ENCODE measurements at regions not wholly inside any gene's neighbourhood (a gene's known extent, or its start where the extent isn't known, plus 50 kb on each side); places are given as distances from the start of the nearest gene placed in this dataset.

DNA sequence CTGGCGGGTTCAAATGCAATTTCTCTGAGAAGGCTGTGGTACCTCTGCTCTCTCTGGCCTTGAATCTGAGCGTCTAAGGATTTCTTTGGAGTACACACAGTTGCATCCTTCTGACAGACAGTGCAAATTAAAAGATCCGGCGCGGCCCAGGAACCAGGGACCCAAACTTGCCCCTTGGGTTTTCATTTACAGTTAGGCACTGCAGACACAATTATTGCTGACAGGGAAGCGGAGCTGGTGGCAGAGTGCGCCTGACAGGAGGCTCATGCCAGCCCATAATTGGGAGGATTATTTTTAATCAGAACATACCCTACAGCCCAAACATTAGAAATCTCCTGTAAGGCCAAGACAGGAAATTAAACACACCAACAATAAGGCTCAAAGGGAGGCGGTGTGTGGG, 1023.4 kb upstream of the RBFOX1 start:
- Histone ChIP-seq H3K36me3 (ENCODE audit: control insufficient read depth in 1 of 2, insufficient read depth in 2 of 2, low read length in 2 of 2) (no peaks in the 10 kb centered on the region), H3K27ac (ENCODE audit: low read depth, low read length) (no peak overlapping the region), H3K4me1 (ENCODE audit: control insufficient read depth in 1 of 2, insufficient read depth in 2 of 2, low read length in 2 of 2) (no peaks in the 10 kb centered on the region), H3K27me3 (ENCODE audit: control insufficient read depth in 1 of 2, insufficient read depth in 2 of 2, low read length in 2 of 2) (no peaks in the 10 kb centered on the region), H3K9ac (ENCODE audit: low read depth in 1 of 2, low read length in 2 of 2) (no peak overlapping the region), H3K4me3 (ENCODE audit: low read depth in 1 of 2, low read length in 2 of 2) (no peak overlapping the region), H3K9me3 (ENCODE audit: control insufficient read depth in 1 of 2, low read length in 2 of 2) (no peaks in the 10 kb centered on the region)

DNA sequence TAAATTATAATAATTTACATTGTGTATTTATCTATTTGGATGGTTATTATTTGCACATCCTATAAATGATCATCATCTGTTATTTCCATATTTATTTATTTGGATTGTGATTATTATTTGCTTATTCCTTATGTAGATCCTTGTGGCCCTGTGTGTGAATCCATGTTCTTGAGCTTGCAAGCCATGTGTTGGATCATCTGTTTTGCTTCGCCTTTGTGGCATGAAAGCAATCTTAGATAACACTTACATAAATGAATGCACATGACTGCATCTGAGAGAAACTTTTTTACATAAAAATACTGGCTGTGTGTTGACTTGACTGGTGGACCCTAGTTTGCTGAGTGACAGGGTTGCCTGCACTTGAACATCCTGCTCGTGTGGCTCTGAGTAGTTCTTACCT, 1024.5 kb upstream of the RBFOX1 start:
- no peaks in the 10 kb centered on the region for H3K27me3 ChIP-seq (ENCODE audit: control insufficient read depth in 1 of 2, insufficient read depth in 2 of 2, low read length in 2 of 2)
- no peak overlapping the region for H3K4me3 ChIP-seq (ENCODE audit: low read depth in 1 of 2, low read length in 2 of 2)
- H3K9ac ChIP-seq (ENCODE audit: low read depth in 1 of 2, low read length in 2 of 2), result no peak overlapping the region
- no peaks in the 10 kb centered on the region for H3K9me3 ChIP-seq (ENCODE audit: control insufficient read depth in 1 of 2, low read length in 2 of 2)
- H3K27ac ChIP-seq (ENCODE audit: low read depth, low read length), result no peak overlapping the region
- H3K4me1 ChIP-seq (ENCODE audit: control insufficient read depth in 1 of 2, insufficient read depth in 2 of 2, low read length in 2 of 2), result no peaks in the 10 kb centered on the region
- no peaks in the 10 kb centered on the region for H3K36me3 ChIP-seq (ENCODE audit: control insufficient read depth in 1 of 2, insufficient read depth in 2 of 2, low read length in 2 of 2)

DNA sequence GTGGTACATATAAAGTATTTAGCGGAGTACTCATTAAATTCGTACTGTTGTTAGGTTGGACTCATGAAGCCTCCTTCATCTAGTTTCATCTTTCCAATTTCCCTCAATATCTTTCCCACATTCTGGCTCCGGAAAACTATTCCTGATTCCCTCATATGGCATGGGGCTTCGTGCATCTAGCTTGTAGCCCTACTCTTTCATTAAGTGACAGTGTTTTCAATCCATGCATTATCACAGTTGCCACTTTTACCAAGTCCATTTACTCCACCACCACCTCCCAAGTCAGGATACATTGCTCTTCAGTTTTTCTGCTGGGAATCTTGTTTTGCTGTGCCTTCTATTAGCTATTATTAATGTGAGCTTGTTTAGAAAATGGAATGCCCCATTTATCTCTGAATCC, 1032.1 kb upstream of the RBFOX1 start:
- Histone ChIP-seq H3K4me3 (ENCODE audit: low read depth in 1 of 2, low read length in 2 of 2) (no peak overlapping the region), H3K27me3 (ENCODE audit: control insufficient read depth in 1 of 2, insufficient read depth in 2 of 2, low read length in 2 of 2) (no peaks in the 10 kb centered on the region), H3K9ac (ENCODE audit: low read depth in 1 of 2, low read length in 2 of 2) (no peak overlapping the region), H3K27ac (ENCODE audit: low read depth, low read length) (no peak overlapping the region), H3K4me1 (ENCODE audit: control insufficient read depth in 1 of 2, insufficient read depth in 2 of 2, low read length in 2 of 2) (no peaks in the 10 kb centered on the region), H3K9me3 (ENCODE audit: control insufficient read depth in 1 of 2, low read length in 2 of 2) (peaks cover 0 to 11% of the 10 kb centered on the region in 2 donors), H3K36me3 (ENCODE audit: control insufficient read depth in 1 of 2, insufficient read depth in 2 of 2, low read length in 2 of 2) (no peaks in the 10 kb centered on the region)

DNA sequence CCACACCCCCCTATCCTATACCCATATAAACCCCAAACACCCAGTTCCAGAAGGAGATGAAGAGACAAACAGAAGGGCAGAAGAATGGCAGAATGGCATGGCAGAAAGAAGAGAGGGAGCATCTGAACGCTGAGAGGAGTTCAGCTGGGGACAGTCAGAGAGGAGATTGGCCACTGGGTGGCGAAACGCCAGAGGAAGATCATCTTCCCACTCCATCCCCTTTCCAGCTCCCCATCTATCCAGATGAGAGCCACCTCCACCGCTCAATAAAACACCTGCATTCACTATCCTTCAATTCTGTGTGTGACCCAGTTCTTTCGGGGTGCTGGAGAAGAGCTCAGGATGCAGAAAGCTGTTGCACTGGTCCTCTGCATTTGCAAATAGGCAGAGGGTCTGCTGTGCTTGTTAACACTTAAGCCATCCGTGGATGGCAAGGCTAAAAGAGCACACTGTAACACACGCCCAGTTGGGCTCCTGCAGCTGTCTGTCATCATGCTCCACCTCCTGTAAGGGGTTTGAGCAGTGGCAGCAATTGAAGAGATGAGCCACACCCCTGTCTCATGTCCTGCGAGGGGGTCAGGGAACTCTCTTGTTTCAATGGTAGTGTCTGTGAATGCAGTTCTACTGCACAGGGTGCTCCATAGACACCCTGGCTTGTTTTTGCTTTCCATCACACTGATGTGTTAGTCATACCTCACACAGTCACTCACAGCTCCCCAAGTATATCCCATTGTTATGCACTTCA, 1034.8 kb upstream of the RBFOX1 start:
- no peaks in the 10 kb centered on the region for H3K27me3 ChIP-seq (ENCODE audit: control insufficient read depth in 1 of 2, insufficient read depth in 2 of 2, low read length in 2 of 2)
- no peaks in the 10 kb centered on the region for H3K4me1 ChIP-seq (ENCODE audit: control insufficient read depth in 1 of 2, insufficient read depth in 2 of 2, low read length in 2 of 2)
- no peak overlapping the region for H3K27ac ChIP-seq (ENCODE audit: low read depth, low read length)
- peaks cover 0 to 11% of the 10 kb centered on the region in 2 donors for H3K9me3 ChIP-seq (ENCODE audit: control insufficient read depth in 1 of 2, low read length in 2 of 2)
- H3K9ac ChIP-seq (ENCODE audit: low read depth in 1 of 2, low read length in 2 of 2), result no peak overlapping the region
- H3K4me3 ChIP-seq (ENCODE audit: low read depth in 1 of 2, low read length in 2 of 2), result no peak overlapping the region
- no peaks in the 10 kb centered on the region for H3K36me3 ChIP-seq (ENCODE audit: control insufficient read depth in 1 of 2, insufficient read depth in 2 of 2, low read length in 2 of 2)

DNA sequence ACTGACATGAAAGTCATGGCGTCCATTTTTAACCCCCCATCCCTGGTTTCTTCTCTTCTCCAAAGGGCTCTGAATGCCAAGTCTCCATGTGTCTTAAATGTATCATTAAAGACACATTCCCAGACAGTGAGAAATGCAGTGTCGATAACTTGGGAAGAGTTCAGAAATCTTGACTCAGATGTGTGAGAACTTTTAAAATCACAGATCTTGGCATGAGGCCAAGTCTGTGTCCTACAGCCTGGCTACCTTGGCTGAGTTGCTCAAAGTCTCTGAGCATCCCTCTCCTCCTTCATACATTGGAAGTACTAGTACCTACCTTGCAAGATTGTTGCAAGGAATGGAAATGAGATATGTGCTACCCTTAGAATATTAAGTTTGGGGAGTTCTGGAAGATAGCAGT, 1046.5 kb upstream of the RBFOX1 start:
- H3K9me3 ChIP-seq (ENCODE audit: control insufficient read depth in 1 of 2, low read length in 2 of 2), result no peaks in the 10 kb centered on the region
- H3K9ac ChIP-seq (ENCODE audit: low read depth in 1 of 2, low read length in 2 of 2), result no peak overlapping the region
- H3K4me1 ChIP-seq (ENCODE audit: control insufficient read depth in 1 of 2, insufficient read depth in 2 of 2, low read length in 2 of 2), result no peaks in the 10 kb centered on the region
- no peaks in the 10 kb centered on the region for H3K27me3 ChIP-seq (ENCODE audit: control insufficient read depth in 1 of 2, insufficient read depth in 2 of 2, low read length in 2 of 2)
- H3K4me3 ChIP-seq (ENCODE audit: low read depth in 1 of 2, low read length in 2 of 2), result no peak overlapping the region
- H3K27ac ChIP-seq (ENCODE audit: low read depth, low read length), result no peak overlapping the region
- no peaks in the 10 kb centered on the region for H3K36me3 ChIP-seq (ENCODE audit: control insufficient read depth in 1 of 2, insufficient read depth in 2 of 2, low read length in 2 of 2)

DNA sequence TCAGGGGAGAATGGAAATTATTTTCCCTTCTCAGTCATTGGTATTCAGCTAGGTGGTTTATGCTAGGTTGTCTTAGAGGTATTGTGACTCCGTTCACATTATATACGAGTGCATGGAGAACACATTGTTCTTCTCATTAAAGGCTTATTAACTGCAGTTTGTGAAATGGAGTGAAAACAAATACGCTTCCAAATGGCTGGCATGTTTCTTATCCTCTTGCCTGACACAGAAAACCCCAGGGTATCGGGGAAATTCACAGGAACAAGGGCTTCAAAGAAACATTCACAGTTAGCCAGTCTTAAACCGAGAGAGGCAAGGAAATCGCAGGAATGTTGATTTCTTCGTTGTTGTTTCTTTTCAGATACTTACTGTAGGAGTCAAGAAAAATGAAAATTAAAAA, 1047.9 kb upstream of the RBFOX1 start:
- Histone ChIP-seq H3K4me1 (ENCODE audit: control insufficient read depth in 1 of 2, insufficient read depth in 2 of 2, low read length in 2 of 2) (no peaks in the 10 kb centered on the region), H3K4me3 (ENCODE audit: low read depth in 1 of 2, low read length in 2 of 2) (no peak overlapping the region), H3K9ac (ENCODE audit: low read depth in 1 of 2, low read length in 2 of 2) (no peak overlapping the region), H3K36me3 (ENCODE audit: control insufficient read depth in 1 of 2, insufficient read depth in 2 of 2, low read length in 2 of 2) (no peaks in the 10 kb centered on the region), H3K9me3 (ENCODE audit: control insufficient read depth in 1 of 2, low read length in 2 of 2) (no peaks in the 10 kb centered on the region), H3K27ac (ENCODE audit: low read depth, low read length) (no peak overlapping the region), H3K27me3 (ENCODE audit: control insufficient read depth in 1 of 2, insufficient read depth in 2 of 2, low read length in 2 of 2) (no peaks in the 10 kb centered on the region)

DNA sequence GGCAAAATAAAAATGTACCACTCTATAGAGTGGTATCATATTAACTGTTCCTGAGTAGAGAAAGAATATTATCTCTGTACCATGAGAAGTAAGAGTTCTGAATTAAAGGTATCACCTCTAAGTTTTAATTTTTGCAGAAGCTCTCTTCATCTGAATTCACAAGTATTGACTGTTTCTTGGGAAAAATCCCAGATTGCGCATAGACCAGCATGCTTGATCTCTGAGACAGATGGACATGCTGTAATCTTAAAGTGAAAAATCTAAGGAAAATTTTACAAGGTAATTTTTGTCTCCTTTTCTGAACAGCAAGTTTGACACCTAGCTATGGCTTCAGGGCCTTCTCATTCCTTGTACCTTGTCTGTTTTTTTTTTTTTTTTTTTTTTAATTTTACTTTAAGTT, 1050.7 kb upstream of the RBFOX1 start:
- H3K27ac ChIP-seq (ENCODE audit: low read depth, low read length), result no peak overlapping the region
- H3K4me3 ChIP-seq (ENCODE audit: low read depth in 1 of 2, low read length in 2 of 2), result no peak overlapping the region
- no peaks in the 10 kb centered on the region for H3K4me1 ChIP-seq (ENCODE audit: control insufficient read depth in 1 of 2, insufficient read depth in 2 of 2, low read length in 2 of 2)
- H3K9me3 ChIP-seq (ENCODE audit: control insufficient read depth in 1 of 2, low read length in 2 of 2), result no peaks in the 10 kb centered on the region
- H3K27me3 ChIP-seq (ENCODE audit: control insufficient read depth in 1 of 2, insufficient read depth in 2 of 2, low read length in 2 of 2), result no peaks in the 10 kb centered on the region
- H3K36me3 ChIP-seq (ENCODE audit: control insufficient read depth in 1 of 2, insufficient read depth in 2 of 2, low read length in 2 of 2), result no peaks in the 10 kb centered on the region
- no peak overlapping the region for H3K9ac ChIP-seq (ENCODE audit: low read depth in 1 of 2, low read length in 2 of 2)

DNA sequence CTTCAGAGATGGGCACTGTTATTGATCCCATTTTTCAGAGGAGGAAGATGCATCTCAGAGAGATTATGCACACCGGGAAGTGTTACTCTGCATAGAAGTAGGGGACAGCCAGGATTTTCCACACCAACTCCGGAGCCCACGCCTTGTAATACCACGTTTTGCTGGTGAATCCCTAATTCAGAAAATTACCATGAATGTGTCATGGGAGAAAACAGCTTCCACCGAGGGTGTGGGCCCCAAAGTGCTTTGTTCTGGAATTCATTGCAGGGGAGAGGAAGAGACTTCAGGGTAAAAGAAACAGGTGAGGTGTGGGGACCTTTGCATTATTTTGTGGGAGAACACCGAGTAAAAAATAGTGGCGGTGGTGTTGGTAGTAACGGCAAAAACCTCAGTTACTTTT, 1051.4 kb upstream of the RBFOX1 start:
- H3K27me3 ChIP-seq (ENCODE audit: control insufficient read depth in 1 of 2, insufficient read depth in 2 of 2, low read length in 2 of 2), result no peaks in the 10 kb centered on the region
- H3K4me1 ChIP-seq (ENCODE audit: control insufficient read depth in 1 of 2, insufficient read depth in 2 of 2, low read length in 2 of 2), result no peaks in the 10 kb centered on the region
- no peak overlapping the region for H3K4me3 ChIP-seq (ENCODE audit: low read depth in 1 of 2, low read length in 2 of 2)
- H3K36me3 ChIP-seq (ENCODE audit: control insufficient read depth in 1 of 2, insufficient read depth in 2 of 2, low read length in 2 of 2), result no peaks in the 10 kb centered on the region
- no peak overlapping the region for H3K9ac ChIP-seq (ENCODE audit: low read depth in 1 of 2, low read length in 2 of 2)
- no peaks in the 10 kb centered on the region for H3K9me3 ChIP-seq (ENCODE audit: control insufficient read depth in 1 of 2, low read length in 2 of 2)
- H3K27ac ChIP-seq (ENCODE audit: low read depth, low read length), result no peak overlapping the region

DNA sequence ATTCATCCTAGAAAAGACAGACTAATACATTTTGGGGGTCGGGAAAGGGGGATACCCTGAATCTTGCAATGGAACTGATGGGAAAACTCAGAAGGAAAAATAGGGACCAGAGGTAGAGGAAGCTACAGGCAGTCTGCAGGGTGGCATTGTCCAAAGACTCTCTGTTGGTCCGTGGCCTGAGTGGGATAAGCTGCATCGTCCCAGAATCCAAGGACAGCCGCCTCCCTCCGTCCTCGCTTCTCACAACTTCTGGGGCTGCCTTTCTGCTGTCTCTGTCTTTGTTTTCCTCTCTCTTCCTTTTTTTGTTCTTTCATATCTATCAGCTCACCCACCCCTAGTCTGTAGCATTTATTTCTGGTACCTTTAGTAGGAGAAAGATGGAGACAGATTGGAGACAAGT, 1052.6 kb upstream of the RBFOX1 start:
- no peaks in the 10 kb centered on the region for H3K9me3 ChIP-seq (ENCODE audit: control insufficient read depth in 1 of 2, low read length in 2 of 2)
- no peaks in the 10 kb centered on the region for H3K27me3 ChIP-seq (ENCODE audit: control insufficient read depth in 1 of 2, insufficient read depth in 2 of 2, low read length in 2 of 2)
- H3K4me3 ChIP-seq (ENCODE audit: low read depth in 1 of 2, low read length in 2 of 2), result no peak overlapping the region
- H3K4me1 ChIP-seq (ENCODE audit: control insufficient read depth in 1 of 2, insufficient read depth in 2 of 2, low read length in 2 of 2), result no peaks in the 10 kb centered on the region
- no peak overlapping the region for H3K27ac ChIP-seq (ENCODE audit: low read depth, low read length)
- no peak overlapping the region for H3K9ac ChIP-seq (ENCODE audit: low read depth in 1 of 2, low read length in 2 of 2)
- no peaks in the 10 kb centered on the region for H3K36me3 ChIP-seq (ENCODE audit: control insufficient read depth in 1 of 2, insufficient read depth in 2 of 2, low read length in 2 of 2)

DNA sequence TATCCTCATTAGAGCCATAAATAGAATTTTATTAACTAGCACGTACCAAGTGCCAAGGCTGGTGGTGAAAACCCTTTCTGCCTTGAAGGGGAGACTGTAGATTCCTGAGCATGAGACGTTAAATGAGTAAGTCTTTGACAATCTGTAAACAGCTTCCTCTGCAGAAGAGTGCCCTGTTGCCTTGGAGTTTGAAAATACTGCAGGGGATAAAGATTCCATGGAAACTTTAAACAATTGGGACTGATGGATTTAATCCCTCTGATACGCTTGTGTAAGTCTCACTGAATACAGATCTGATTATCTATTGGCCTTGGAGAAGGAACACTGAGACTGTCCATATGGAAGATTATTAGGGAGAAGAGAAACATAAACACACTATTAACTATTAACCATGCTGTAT, 1053.4 kb upstream of the RBFOX1 start:
- Histone ChIP-seq H3K27me3 (ENCODE audit: control insufficient read depth in 1 of 2, insufficient read depth in 2 of 2, low read length in 2 of 2) (no peaks in the 10 kb centered on the region), H3K9me3 (ENCODE audit: control insufficient read depth in 1 of 2, low read length in 2 of 2) (no peaks in the 10 kb centered on the region), H3K36me3 (ENCODE audit: control insufficient read depth in 1 of 2, insufficient read depth in 2 of 2, low read length in 2 of 2) (no peaks in the 10 kb centered on the region), H3K27ac (ENCODE audit: low read depth, low read length) (no peak overlapping the region), H3K4me3 (ENCODE audit: low read depth in 1 of 2, low read length in 2 of 2) (no peak overlapping the region), H3K4me1 (ENCODE audit: control insufficient read depth in 1 of 2, insufficient read depth in 2 of 2, low read length in 2 of 2) (no peaks in the 10 kb centered on the region), H3K9ac (ENCODE audit: low read depth in 1 of 2, low read length in 2 of 2) (no peak overlapping the region)

DNA sequence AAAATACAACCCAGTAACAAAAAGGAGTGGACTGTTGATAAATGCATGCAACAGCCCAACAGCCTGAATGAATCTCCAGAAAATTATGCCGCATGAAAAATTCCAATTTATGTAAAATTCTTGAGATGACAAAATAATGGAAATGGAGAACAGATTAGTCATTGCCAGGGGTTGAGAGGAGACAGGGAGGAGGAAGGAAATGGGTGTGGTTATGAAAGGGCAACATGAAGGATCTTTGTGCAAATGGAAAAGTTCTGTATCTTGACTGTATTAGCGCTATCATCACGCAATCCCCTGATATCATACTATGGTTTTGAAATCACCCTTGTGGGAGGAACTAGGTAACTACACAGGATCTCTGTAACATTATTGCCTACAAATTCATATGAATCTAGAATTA, 1058.3 kb upstream of the RBFOX1 start:
- Histone ChIP-seq H3K36me3 (ENCODE audit: control insufficient read depth in 1 of 2, insufficient read depth in 2 of 2, low read length in 2 of 2) (no peaks in the 10 kb centered on the region), H3K27me3 (ENCODE audit: control insufficient read depth in 1 of 2, insufficient read depth in 2 of 2, low read length in 2 of 2) (no peaks in the 10 kb centered on the region), H3K4me1 (ENCODE audit: control insufficient read depth in 1 of 2, insufficient read depth in 2 of 2, low read length in 2 of 2) (no peaks in the 10 kb centered on the region), H3K9ac (ENCODE audit: low read depth in 1 of 2, low read length in 2 of 2) (no peak overlapping the region), H3K4me3 (ENCODE audit: low read depth in 1 of 2, low read length in 2 of 2) (no peak overlapping the region), H3K27ac (ENCODE audit: low read depth, low read length) (no peak overlapping the region), H3K9me3 (ENCODE audit: control insufficient read depth in 1 of 2, low read length in 2 of 2) (no peaks in the 10 kb centered on the region)
